ENCODE measurements at regions not wholly inside any gene's neighbourhood (a gene's known extent, or its start where the extent isn't known, plus 50 kb on each side); places are given as distances from the start of the nearest gene placed in this dataset.

- Histone ChIP-seq H3K27ac (ENCODE audit: low read depth, low read length, severe bottlenecking) (no peak overlapping the region), H3K36me3 (ENCODE audit: control insufficient read depth, insufficient read depth, low read length) (no peaks in the 10 kb centered on the region), H3K9me3 (ENCODE audit: control insufficient read depth, low read length) (no peaks in the 10 kb centered on the region), H3K4me1 (ENCODE audit: control insufficient read depth, insufficient read depth, low read length, poor library complexity, severe bottlenecking) (no peaks in the 10 kb centered on the region), H3K4me3 (ENCODE audit: extremely low read depth, insufficient read depth, low read length, poor library complexity, severe bottlenecking) (no peak overlapping the region)
- WGBS, 2 experiments (ENCODE audit: insufficient coverage in 2 of 2): 83% methylated on average over 1 to 2 of the region's 2 CpGs
Observed at GRCh38 chr4:24146127-24146526, 256.3 kb upstream of the PPARGC1A start.

- 100% methylated on average over 2 of the region's 6 CpGs; no CpG with 5 or more reads in 1 of the 2 experiments for WGBS, 2 experiments (ENCODE audit: insufficient coverage in 2 of 2)
- no peaks in the 10 kb centered on the region for H3K4me1 ChIP-seq (ENCODE audit: control insufficient read depth, insufficient read depth, low read length, poor library complexity, severe bottlenecking)
- H3K27ac ChIP-seq (ENCODE audit: low read depth, low read length, severe bottlenecking): no peak overlapping the region
- H3K4me3 ChIP-seq (ENCODE audit: extremely low read depth, insufficient read depth, low read length, poor library complexity, severe bottlenecking): no peak overlapping the region
- H3K9me3 ChIP-seq (ENCODE audit: control insufficient read depth, low read length): no peaks in the 10 kb centered on the region
- H3K36me3 ChIP-seq (ENCODE audit: control insufficient read depth, insufficient read depth, low read length): no peaks in the 10 kb centered on the region
Observed at GRCh38 chr4:24145591-24145990, 255.7 kb upstream of the PPARGC1A start.

GRCh38 chr4:24144381-24144780, 254.5 kb upstream of the PPARGC1A start:
- H3K4me3 ChIP-seq (ENCODE audit: extremely low read depth, insufficient read depth, low read length, poor library complexity, severe bottlenecking): no peak overlapping the region
- WGBS, 2 experiments (ENCODE audit: insufficient coverage in 2 of 2): 82 to 88% methylated on average over 3 to 5 of the region's 5 CpGs
- H3K4me1 ChIP-seq (ENCODE audit: control insufficient read depth, insufficient read depth, low read length, poor library complexity, severe bottlenecking): no peaks in the 10 kb centered on the region
- H3K27ac ChIP-seq (ENCODE audit: low read depth, low read length, severe bottlenecking): no peak overlapping the region
- H3K9me3 ChIP-seq (ENCODE audit: control insufficient read depth, low read length): no peaks in the 10 kb centered on the region
- no peaks in the 10 kb centered on the region for H3K36me3 ChIP-seq (ENCODE audit: control insufficient read depth, insufficient read depth, low read length)

GRCh38 chr4:24143741-24144140, 253.9 kb upstream of the PPARGC1A start:
- H3K36me3 ChIP-seq (ENCODE audit: control insufficient read depth, insufficient read depth, low read length): no peaks in the 10 kb centered on the region
- H3K4me3 ChIP-seq (ENCODE audit: extremely low read depth, insufficient read depth, low read length, poor library complexity, severe bottlenecking): no peak overlapping the region
- H3K27ac ChIP-seq (ENCODE audit: low read depth, low read length, severe bottlenecking): no peak overlapping the region
- H3K9me3 ChIP-seq (ENCODE audit: control insufficient read depth, low read length): no peaks in the 10 kb centered on the region
- no peaks in the 10 kb centered on the region for H3K4me1 ChIP-seq (ENCODE audit: control insufficient read depth, insufficient read depth, low read length, poor library complexity, severe bottlenecking)
- WGBS, 2 experiments (ENCODE audit: insufficient coverage in 2 of 2): 92 to 96% methylated on average over 3 of the region's 3 CpGs

- WGBS, 2 experiments (ENCODE audit: insufficient coverage in 2 of 2): 75 to 87% methylated on average over 2 to 3 of the region's 3 CpGs
- no peaks in the 10 kb centered on the region for H3K9me3 ChIP-seq (ENCODE audit: control insufficient read depth, low read length)
- no peak overlapping the region for H3K4me3 ChIP-seq (ENCODE audit: extremely low read depth, insufficient read depth, low read length, poor library complexity, severe bottlenecking)
- no peaks in the 10 kb centered on the region for H3K36me3 ChIP-seq (ENCODE audit: control insufficient read depth, insufficient read depth, low read length)
- no peaks in the 10 kb centered on the region for H3K4me1 ChIP-seq (ENCODE audit: control insufficient read depth, insufficient read depth, low read length, poor library complexity, severe bottlenecking)
- H3K27ac ChIP-seq (ENCODE audit: low read depth, low read length, severe bottlenecking): no peak overlapping the region
Observed at GRCh38 chr4:24141836-24142235, 252.0 kb upstream of the PPARGC1A start.

- WGBS, 2 experiments (ENCODE audit: insufficient coverage in 2 of 2): 100% methylated on average over 1 to 2 of the region's 3 CpGs
- H3K4me3 ChIP-seq (ENCODE audit: extremely low read depth, insufficient read depth, low read length, poor library complexity, severe bottlenecking): no peak overlapping the region
- no peaks in the 10 kb centered on the region for H3K36me3 ChIP-seq (ENCODE audit: control insufficient read depth, insufficient read depth, low read length)
- no peaks in the 10 kb centered on the region for H3K4me1 ChIP-seq (ENCODE audit: control insufficient read depth, insufficient read depth, low read length, poor library complexity, severe bottlenecking)
- no peak overlapping the region for H3K27ac ChIP-seq (ENCODE audit: low read depth, low read length, severe bottlenecking)
- H3K9me3 ChIP-seq (ENCODE audit: control insufficient read depth, low read length): no peaks in the 10 kb centered on the region
Observed at GRCh38 chr4:24140892-24141291, 251.0 kb upstream of the PPARGC1A start.

- Histone ChIP-seq H3K4me1 (ENCODE audit: control insufficient read depth, insufficient read depth, low read length, poor library complexity, severe bottlenecking) (no peaks in the 10 kb centered on the region), H3K27ac (ENCODE audit: low read depth, low read length, severe bottlenecking) (no peak overlapping the region), H3K9me3 (ENCODE audit: control insufficient read depth, low read length) (no peaks in the 10 kb centered on the region), H3K4me3 (ENCODE audit: extremely low read depth, insufficient read depth, low read length, poor library complexity, severe bottlenecking) (no peak overlapping the region), H3K36me3 (ENCODE audit: control insufficient read depth, insufficient read depth, low read length) (no peaks in the 10 kb centered on the region)
- WGBS, 2 experiments (ENCODE audit: insufficient coverage in 2 of 2): 82 to 92% methylated on average over 6 to 8 of the region's 8 CpGs
Observed at GRCh38 chr4:24137671-24138601, 248.1 kb upstream of the PPARGC1A start.

- no peaks in the 10 kb centered on the region for H3K36me3 ChIP-seq (ENCODE audit: control insufficient read depth, insufficient read depth, low read length)
- no peaks in the 10 kb centered on the region for H3K4me1 ChIP-seq (ENCODE audit: control insufficient read depth, insufficient read depth, low read length, poor library complexity, severe bottlenecking)
- H3K9me3 ChIP-seq (ENCODE audit: control insufficient read depth, low read length): no peaks in the 10 kb centered on the region
- no peak overlapping the region for H3K27ac ChIP-seq (ENCODE audit: low read depth, low read length, severe bottlenecking)
- 87 to 98% methylated on average over 3 to 4 of the region's 8 CpGs for WGBS, 2 experiments (ENCODE audit: insufficient coverage in 2 of 2)
- H3K4me3 ChIP-seq (ENCODE audit: extremely low read depth, insufficient read depth, low read length, poor library complexity, severe bottlenecking): no peak overlapping the region
Observed at GRCh38 chr4:24131954-24132673, 242.3 kb upstream of the PPARGC1A start.

GRCh38 chr4:24130637-24131036, 240.8 kb upstream of the PPARGC1A start:
- H3K27ac ChIP-seq (ENCODE audit: low read depth, low read length, severe bottlenecking): no peak overlapping the region
- H3K4me1 ChIP-seq (ENCODE audit: control insufficient read depth, insufficient read depth, low read length, poor library complexity, severe bottlenecking): no peaks in the 10 kb centered on the region
- no peaks in the 10 kb centered on the region for H3K36me3 ChIP-seq (ENCODE audit: control insufficient read depth, insufficient read depth, low read length)
- H3K9me3 ChIP-seq (ENCODE audit: control insufficient read depth, low read length): no peaks in the 10 kb centered on the region
- no peak overlapping the region for H3K4me3 ChIP-seq (ENCODE audit: extremely low read depth, insufficient read depth, low read length, poor library complexity, severe bottlenecking)
- WGBS, 2 experiments (ENCODE audit: insufficient coverage in 2 of 2): 94 to 100% methylated on average over 2 of the region's 3 CpGs

GRCh38 chr4:24126776-24127175, 236.9 kb upstream of the PPARGC1A start:
- Histone ChIP-seq H3K4me1 (ENCODE audit: control insufficient read depth, insufficient read depth, low read length, poor library complexity, severe bottlenecking) (no peaks in the 10 kb centered on the region), H3K4me3 (ENCODE audit: extremely low read depth, insufficient read depth, low read length, poor library complexity, severe bottlenecking) (no peak overlapping the region), H3K36me3 (ENCODE audit: control insufficient read depth, insufficient read depth, low read length) (no peaks in the 10 kb centered on the region), H3K9me3 (ENCODE audit: control insufficient read depth, low read length) (no peaks in the 10 kb centered on the region), H3K27ac (ENCODE audit: low read depth, low read length, severe bottlenecking) (no peak overlapping the region)
- WGBS, 2 experiments (ENCODE audit: insufficient coverage in 2 of 2): 100% methylated on average over 2 of the region's 5 CpGs; no CpG with 5 or more reads in 1 of the 2 experiments

All from mesodermal cell (in vitro differentiated cells).